ENCODE measurements at regions not wholly inside any gene's neighbourhood (a gene's known extent, or its start where the extent isn't known, plus 50 kb on each side); places are given as distances from the start of the nearest gene placed in this dataset.

DNA sequence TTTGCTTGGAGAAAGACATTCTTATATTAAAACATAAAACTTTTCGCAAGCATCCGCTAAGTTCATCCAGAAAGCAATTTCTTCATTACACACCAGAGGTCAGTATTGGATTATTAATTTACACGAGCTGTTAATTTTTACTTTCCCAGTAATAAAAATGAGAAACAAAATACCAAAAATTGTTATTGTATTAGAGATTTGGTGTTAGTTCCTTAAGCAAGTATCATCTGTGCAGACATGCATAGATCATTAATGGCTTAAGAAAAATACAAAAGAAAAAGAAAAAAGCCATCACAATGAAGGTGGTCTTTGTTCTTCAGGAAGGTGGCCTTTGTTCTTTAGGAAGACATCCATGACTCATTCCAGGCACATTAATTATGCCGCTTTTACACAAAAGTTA is 53.6 kb upstream of the HNMT start:
- H4K20me1 ChIP-seq (ENCODE audit: insufficient read depth, low read length) = no peaks in the 10 kb centered on the region
- H3K56ac ChIP-seq (ENCODE audit: extremely low read depth, insufficient read depth, low read length) = no peak overlapping the region
- BruUV-seq (replicated peaks) = no TSS peak
- no peak overlapping the region for H2AK5ac ChIP-seq (ENCODE audit: low read depth, low read length)
- no peak overlapping the region for H4K8ac ChIP-seq (ENCODE audit: low read depth in 2 of 2, low read length in 2 of 2)
- ATAC-seq (ENCODE audit: low read depth) = peak; percentile 42; the same call in 1 of the 2 replicates
- no peak overlapping the region for H3K18ac ChIP-seq (ENCODE audit: low read depth, low read length)
- no peak overlapping the region for H2BK20ac ChIP-seq (ENCODE audit: low read depth, low read length)
- no peak overlapping the region for H3K4ac ChIP-seq (ENCODE audit: low read depth, low read length)
- ChIA-PET POLR2A (ENCODE audit: unreplicated experiment) (interaction anchor here (0.6 kb wide), 1 partner anchor 53 kb away, joined by 9 read pairs; no protein-coding TSS in a partner anchor), CTCF (interaction anchor here (0.6 to 1.6 kb wide), 4 partner anchors 179 to 916 kb away, joined by 3 to 6 read pairs (median 4); no protein-coding TSS in a partner anchor)
- no peak overlapping the region for H2BK5ac ChIP-seq (ENCODE audit: low read depth, low read length, poor library complexity, severe bottlenecking)
- intact Hi-C loops (cut with micrococcal nuclease) (loop anchor here (1.0 to 10.0 kb wide), 6 partner anchors 180 to 917 kb away; partner anchors contain the start of gene SPOPL), in situ Hi-C loops (cut with MboI; ENCODE audit: low sequenced_read_pairs) (loop anchor here (10.0 to 25.0 kb wide), 3 partner anchors 184 to 877 kb away; partner anchors contain the start of gene NXPH2), dilution Hi-C loops (cut with HindIII; ENCODE audit: low sequenced_read_pairs, unreplicated experiment) (no loop called here)
- H2BK15ac ChIP-seq (ENCODE audit: low read depth, low read length) = no peak overlapping the region
- H4K91ac ChIP-seq (ENCODE audit: insufficient read depth, low read depth, low read length) = no peak overlapping the region
- TF ChIP-seq FOS (IDR thresholded peaks at IDR 0.05; ENCODE audit: low read depth, low read length) (no peak), POLR2A (IDR thresholded peaks at IDR 0.05; ENCODE audit: low read depth, low read length) (no peak), BHLHE40 (IDR thresholded peaks at IDR 0.05; ENCODE audit: low read depth, low read length) (no peak), CHD1 (IDR thresholded peaks at IDR 0.05; ENCODE audit: low read depth, low read length) (no peak), NFE2L2 (IDR thresholded peaks at IDR 0.05; ENCODE audit: low read depth, low read length) (no peak), CEBPB (IDR thresholded peaks at IDR 0.05; ENCODE audit: low read depth, low read length) (no peak), USF2 (IDR thresholded peaks at IDR 0.05; ENCODE audit: low read depth, low read length) (no peak), RAD21 (IDR thresholded peaks at IDR 0.05; ENCODE audit: low read length) (peak; percentile 74), MAZ (IDR thresholded peaks at IDR 0.05; ENCODE audit: borderline replicate concordance, low read depth, low read length) (no peak), MXI1 (IDR thresholded peaks at IDR 0.05; ENCODE audit: borderline replicate concordance, low read depth, low read length) (no peak), RCOR1 (IDR thresholded peaks at IDR 0.05; ENCODE audit: insufficient replicate concordance, low read length) (no peak), SMC3 (IDR thresholded peaks at IDR 0.05; ENCODE audit: low read depth, low read length) (peak; percentile 72), RFX5 (IDR thresholded peaks at IDR 0.05; ENCODE audit: low read depth, low read length) (no peak), MAFK (IDR thresholded peaks at IDR 0.05; ENCODE audit: low read depth, low read length) (no peak)
- TF ChIP-seq, protein P1, sequence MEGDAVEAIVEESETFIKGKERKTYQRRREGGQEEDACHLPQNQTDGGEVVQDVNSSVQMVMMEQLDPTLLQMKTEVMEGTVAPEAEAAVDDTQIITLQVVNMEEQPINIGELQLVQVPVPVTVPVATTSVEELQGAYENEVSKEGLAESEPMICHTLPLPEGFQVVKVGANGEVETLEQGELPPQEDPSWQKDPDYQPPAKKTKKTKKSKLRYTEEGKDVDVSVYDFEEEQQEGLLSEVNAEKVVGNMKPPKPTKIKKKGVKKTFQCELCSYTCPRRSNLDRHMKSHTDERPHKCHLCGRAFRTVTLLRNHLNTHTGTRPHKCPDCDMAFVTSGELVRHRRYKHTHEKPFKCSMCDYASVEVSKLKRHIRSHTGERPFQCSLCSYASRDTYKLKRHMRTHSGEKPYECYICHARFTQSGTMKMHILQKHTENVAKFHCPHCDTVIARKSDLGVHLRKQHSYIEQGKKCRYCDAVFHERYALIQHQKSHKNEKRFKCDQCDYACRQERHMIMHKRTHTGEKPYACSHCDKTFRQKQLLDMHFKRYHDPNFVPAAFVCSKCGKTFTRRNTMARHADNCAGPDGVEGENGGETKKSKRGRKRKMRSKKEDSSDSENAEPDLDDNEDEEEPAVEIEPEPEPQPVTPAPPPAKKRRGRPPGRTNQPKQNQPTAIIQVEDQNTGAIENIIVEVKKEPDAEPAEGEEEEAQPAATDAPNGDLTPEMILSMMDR (conservative IDR thresholded peaks at IDR 0.05; ENCODE audit: low read depth, low read length) = peak; percentile 74
- TF ChIP-seq, protein P2, sequence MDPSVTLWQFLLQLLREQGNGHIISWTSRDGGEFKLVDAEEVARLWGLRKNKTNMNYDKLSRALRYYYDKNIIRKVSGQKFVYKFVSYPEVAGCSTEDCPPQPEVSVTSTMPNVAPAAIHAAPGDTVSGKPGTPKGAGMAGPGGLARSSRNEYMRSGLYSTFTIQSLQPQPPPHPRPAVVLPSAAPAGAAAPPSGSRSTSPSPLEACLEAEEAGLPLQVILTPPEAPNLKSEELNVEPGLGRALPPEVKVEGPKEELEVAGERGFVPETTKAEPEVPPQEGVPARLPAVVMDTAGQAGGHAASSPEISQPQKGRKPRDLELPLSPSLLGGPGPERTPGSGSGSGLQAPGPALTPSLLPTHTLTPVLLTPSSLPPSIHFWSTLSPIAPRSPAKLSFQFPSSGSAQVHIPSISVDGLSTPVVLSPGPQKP (IDR thresholded peaks at IDR 0.05; ENCODE audit: borderline replicate concordance, low read depth, low read length) = no peak
- no peaks in the 10 kb centered on the region for H3K4me1 ChIP-seq (ENCODE audit: control insufficient read depth, insufficient read depth, low read length)
- no peak overlapping the region for H3K23ac ChIP-seq (ENCODE audit: low read depth, low read length)
- H3K27ac ChIP-seq (ENCODE audit: insufficient read depth, low read length) = no peak overlapping the region
- H2BK120ac ChIP-seq (ENCODE audit: low read depth, low read length) = no peak overlapping the region
- H3K9ac ChIP-seq (ENCODE audit: low read depth, low read length) = no peak overlapping the region
- H3K79me1 ChIP-seq (ENCODE audit: low read depth in 1 of 2, low read length in 2 of 2) = no peaks in the 10 kb centered on the region
- no peak overlapping the region for H2AFZ ChIP-seq (replicated peaks; ENCODE audit: low read length, poor library complexity)
- H3K4me2 ChIP-seq (ENCODE audit: low read depth, low read length) = no peak overlapping the region
- H2AK9ac ChIP-seq (replicated peaks; ENCODE audit: low read depth, low read length, poor library complexity) = no peak overlapping the region
- no CpG with 5 or more reads among the region's 4 CpGs for WGBS, 2 experiments (ENCODE audit: extremely low coverage in 2 of 2, insufficient read length in 1 of 2)
- H3K4me3 ChIP-seq (ENCODE audit: insufficient read depth, low read depth, low read length) = no peak overlapping the region
- no peaks in the 10 kb centered on the region for H3K9me1 ChIP-seq (ENCODE audit: insufficient read depth, low read length)
- no peak overlapping the region for H4K5ac ChIP-seq (ENCODE audit: low read depth, low read length)
- H3K9me3 ChIP-seq (ENCODE audit: control insufficient read depth, insufficient read depth, low read length) = no peaks in the 10 kb centered on the region
- H3K36me3 ChIP-seq (ENCODE audit: control insufficient read depth, insufficient read depth, low read length) = no peaks in the 10 kb centered on the region
- H3K14ac ChIP-seq (replicated peaks; ENCODE audit: low read depth, low read length) = no peak overlapping the region
- H3K27me3 ChIP-seq (ENCODE audit: control insufficient read depth, insufficient read depth, low read length) = 0 out of 2 replicates have a peak, but pooled peaks cover 2% of the 10 kb centered on the region
- peak; percentile 20 for DNase-seq

All from IMR-90 (cell line).